CD4-positive, alpha-beta T cell treated with Interleukin-15 for 4 hours (primary cell): ENCODE measurements at regions not wholly inside any gene's neighbourhood (a gene's known extent, or its start where the extent isn't known, plus 50 kb on each side); places are given as distances from the start of the nearest gene placed in this dataset.
"Not testable (repeated sequence)": the region's sequence is repeated elsewhere in the genome, so short reads cannot be mapped to it uniquely, and the experiment has no call there.

Experiments used
- DNase-seq: peaks from one replicate; pipeline ENCODE4 v3.0.0-alpha.2; 2020; ENCODE audit warnings: low spot score

GRCh38 chr12:92987362-92987761, 58.3 kb upstream of the EEA1 start:
- peak; percentile 61 for DNase-seq

GRCh38 chr12:92987846-92988621, 58.9 kb upstream of the EEA1 start:
- DNase-seq: no peak

- DNase-seq: no peak
These were observed 59.6 kb upstream of the EEA1 start for GRCh38 chr12:92988622-92989130.

GRCh38 chr12:92989715-92990484, 60.8 kb upstream of the EEA1 start:
- no peak for DNase-seq

- DNase-seq: no peak
These were observed 62.0 kb upstream of the EEA1 start for GRCh38 chr12:92991134-92991533.

GRCh38 chr12:92992041-92992440, 62.9 kb upstream of the EEA1 start:
- no peak for DNase-seq

- no peak for DNase-seq
These were observed 64.2 kb upstream of the EEA1 start for GRCh38 chr12:92993259-92993658.

GRCh38 chr12:92995258-92995903, 66.3 kb upstream of the EEA1 start:
- DNase-seq: no peak

GRCh38 chr12:93000026-93000425, 70.9 kb upstream of the EEA1 start:
- DNase-seq: no peak

- no peak for DNase-seq
These were observed 72.3 kb upstream of the EEA1 start for GRCh38 chr12:93001407-93001806.

- DNase-seq: no peak
These were observed 73.4 kb upstream of the EEA1 start for GRCh38 chr12:93002293-93003054.

- no peak for DNase-seq
These were observed 74.6 kb upstream of the EEA1 start for GRCh38 chr12:93003531-93004239.

- no peak for DNase-seq
These were observed 76.9 kb upstream of the EEA1 start for GRCh38 chr12:93005928-93006392.

GRCh38 chr12:93006471-93007208, 77.5 kb upstream of the EEA1 start:
- DNase-seq: no peak

GRCh38 chr12:93007544-93007943, 78.4 kb upstream of the EEA1 start:
- DNase-seq: no peak

GRCh38 chr12:93008044-93008778, 79.1 kb upstream of the EEA1 start:
- no peak for DNase-seq

- not testable (repeated sequence) for DNase-seq
These were observed 79.8 kb upstream of the EEA1 start for GRCh38 chr12:93008880-93009279.

- no peak for DNase-seq
These were observed 80.4 kb upstream of the EEA1 start for GRCh38 chr12:93009533-93009932.

- no peak for DNase-seq
These were observed 81.4 kb upstream of the EEA1 start for GRCh38 chr12:93010461-93010860.

- no peak for DNase-seq
These were observed 82.0 kb upstream of the EEA1 start for GRCh38 chr12:93011100-93011499.
